Mesothelial cell of epicardium (in vitro differentiated cells): ENCODE measurements at regions not wholly inside any gene's neighbourhood (a gene's known extent, or its start where the extent isn't known, plus 50 kb on each side); places are given as distances from the start of the nearest gene placed in this dataset.
A peak's percentile ranks its signal among the peaks of the same experiment; 100 is the strongest.

Source experiments
- DNase-seq, 2 experiments: peaks; one replicate each; pipeline ENCODE4 v3.0.0; 2021; ENCODE audit warnings: low spot score in 2 of 2; ENCODE audit not compliant: unreplicated experiment in 2 of 2
- H3K27ac Mint-ChIP-seq: 2 replicates; pipeline ENCODE4 v1.8.0; 2021; ENCODE audit warnings: mixed read lengths
- H3K27me3 Mint-ChIP-seq: 2 replicates; pipeline ENCODE4 v1.8.0; 2021; ENCODE audit warnings: low read depth, mixed read lengths
- H3K36me3 Mint-ChIP-seq: 2 replicates; pipeline ENCODE4 v1.8.0; 2021; ENCODE audit warnings: mixed read lengths
- H3K4me1 Mint-ChIP-seq: 2 replicates; pipeline ENCODE4 v1.8.0; 2021; ENCODE audit warnings: mixed read lengths
- H3K4me3 Mint-ChIP-seq: 2 replicates; pipeline ENCODE4 v1.8.0; 2021; ENCODE audit warnings: mild to moderate bottlenecking, moderate library complexity, mixed read lengths
- H3K9me3 Mint-ChIP-seq: 2 replicates; pipeline ENCODE4 v1.8.0; 2021; ENCODE audit warnings: mixed read lengths
- TF ChIP-seq, protein P1 (sequence below): fragments of 200-600 bp; sonication (generic); IDR thresholded peaks from one replicate; pipeline ENCODE4 v1.5.0; 2021; ENCODE audit warnings: antibody characterized with exemption; ENCODE audit not compliant: unreplicated experiment

DNA sequence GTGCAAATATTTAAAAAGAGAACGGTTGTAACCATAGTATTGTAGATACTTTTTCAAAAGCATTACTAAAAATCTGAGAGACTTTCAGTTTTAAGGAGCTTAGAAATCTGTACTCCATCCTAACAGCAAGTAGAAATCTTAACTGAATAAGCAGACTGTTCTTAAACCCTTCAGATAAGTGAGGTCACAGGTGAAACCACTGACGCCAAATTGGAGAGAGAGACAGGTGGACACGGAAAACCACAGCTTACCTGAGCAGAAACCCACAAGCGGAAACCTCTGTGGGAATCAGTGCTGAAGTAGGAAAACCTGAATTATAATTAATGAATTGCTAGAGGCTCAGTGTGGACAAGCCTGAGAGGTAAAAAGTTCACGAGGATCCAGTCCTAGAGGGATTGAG, 959.4 kb upstream of the CELF4 start:
- no peak for DNase-seq
- H3K27ac Mint-ChIP-seq, result no peak overlapping the region
- no peaks in the 10 kb centered on the region for H3K36me3 Mint-ChIP-seq
- peaks cover 12% of the 10 kb centered on the region for H3K9me3 Mint-ChIP-seq
- H3K4me1 Mint-ChIP-seq, result peaks cover 33% of the 10 kb centered on the region
- TF ChIP-seq, protein P1, sequence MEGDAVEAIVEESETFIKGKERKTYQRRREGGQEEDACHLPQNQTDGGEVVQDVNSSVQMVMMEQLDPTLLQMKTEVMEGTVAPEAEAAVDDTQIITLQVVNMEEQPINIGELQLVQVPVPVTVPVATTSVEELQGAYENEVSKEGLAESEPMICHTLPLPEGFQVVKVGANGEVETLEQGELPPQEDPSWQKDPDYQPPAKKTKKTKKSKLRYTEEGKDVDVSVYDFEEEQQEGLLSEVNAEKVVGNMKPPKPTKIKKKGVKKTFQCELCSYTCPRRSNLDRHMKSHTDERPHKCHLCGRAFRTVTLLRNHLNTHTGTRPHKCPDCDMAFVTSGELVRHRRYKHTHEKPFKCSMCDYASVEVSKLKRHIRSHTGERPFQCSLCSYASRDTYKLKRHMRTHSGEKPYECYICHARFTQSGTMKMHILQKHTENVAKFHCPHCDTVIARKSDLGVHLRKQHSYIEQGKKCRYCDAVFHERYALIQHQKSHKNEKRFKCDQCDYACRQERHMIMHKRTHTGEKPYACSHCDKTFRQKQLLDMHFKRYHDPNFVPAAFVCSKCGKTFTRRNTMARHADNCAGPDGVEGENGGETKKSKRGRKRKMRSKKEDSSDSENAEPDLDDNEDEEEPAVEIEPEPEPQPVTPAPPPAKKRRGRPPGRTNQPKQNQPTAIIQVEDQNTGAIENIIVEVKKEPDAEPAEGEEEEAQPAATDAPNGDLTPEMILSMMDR, result no peak
- H3K27me3 Mint-ChIP-seq, result no peaks in the 10 kb centered on the region
- no peak overlapping the region for H3K4me3 Mint-ChIP-seq

DNA sequence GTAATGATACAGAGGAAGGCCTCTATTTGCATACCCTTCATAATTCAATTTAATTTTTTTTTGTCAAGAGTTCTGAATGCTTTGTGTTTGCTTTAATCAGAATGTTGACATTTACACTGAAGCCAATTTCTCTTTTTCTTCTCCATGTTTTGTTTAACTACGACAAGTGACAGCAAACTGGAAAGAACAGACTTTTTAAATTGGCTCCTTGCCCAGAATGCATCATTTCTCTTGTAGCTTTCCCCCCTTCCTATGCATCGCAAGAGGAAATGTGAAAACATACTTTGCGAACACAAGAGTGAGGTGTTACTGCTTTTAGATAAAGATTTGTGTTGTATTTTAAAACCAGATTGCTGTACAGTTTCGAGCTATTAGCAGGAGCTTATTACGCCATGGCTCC, 955.2 kb upstream of the CELF4 start:
- Mint-ChIP-seq H3K36me3 (no peaks in the 10 kb centered on the region), H3K27me3 (no peaks in the 10 kb centered on the region), H3K4me1 (peaks cover 42% of the 10 kb centered on the region), H3K4me3 (no peak overlapping the region), H3K27ac (peak overlapping the region; percentile 76), H3K9me3 (peaks cover 4% of the 10 kb centered on the region)
- no peak for DNase-seq
- TF ChIP-seq, protein P1, result no peak

DNA sequence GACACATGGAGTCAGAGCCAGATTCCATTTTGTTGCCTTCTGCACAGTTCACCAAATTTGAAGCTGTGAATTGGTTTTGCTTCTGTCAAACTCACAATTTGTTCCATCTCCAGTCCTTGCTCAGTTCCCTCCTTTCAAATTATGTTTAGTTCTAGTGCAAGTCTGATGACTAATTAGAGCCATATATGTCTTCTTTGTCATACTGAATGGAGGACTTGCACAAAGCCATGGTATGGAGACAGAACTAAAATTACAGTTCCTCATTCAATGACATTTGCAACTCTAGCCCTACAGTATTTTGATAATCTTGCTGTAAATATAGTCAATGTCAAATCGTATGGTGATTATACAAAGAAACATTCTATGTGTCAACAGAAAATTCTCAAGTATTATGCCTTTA, 936.9 kb upstream of the CELF4 start:
- Mint-ChIP-seq H3K4me1 (no peaks in the 10 kb centered on the region), H3K27me3 (no peaks in the 10 kb centered on the region), H3K27ac (no peak overlapping the region), H3K36me3 (no peaks in the 10 kb centered on the region), H3K9me3 (peaks cover 3% of the 10 kb centered on the region), H3K4me3 (no peak overlapping the region)
- TF ChIP-seq, protein P1, result no peak
- DNase-seq, result no peak

DNA sequence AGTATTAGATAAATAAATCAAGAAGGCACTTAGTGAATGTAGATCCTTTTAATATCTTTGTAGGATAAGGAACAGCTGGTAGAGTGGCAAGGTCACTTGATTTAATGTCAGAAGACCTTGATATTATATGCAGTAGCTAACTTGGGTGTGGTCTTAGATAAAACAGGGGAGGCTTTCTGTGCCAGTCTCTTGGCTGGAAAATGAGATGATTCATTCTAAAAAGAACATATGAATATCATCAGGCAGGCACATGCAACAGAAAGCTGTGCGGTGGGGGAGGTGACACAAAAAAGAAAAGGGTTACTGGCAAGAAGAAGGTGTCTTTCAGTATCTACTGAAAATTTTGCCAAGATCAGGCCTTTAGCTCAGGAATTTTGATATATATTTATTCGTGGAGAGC, 931.7 kb upstream of the CELF4 start:
- Mint-ChIP-seq H3K27me3 (no peaks in the 10 kb centered on the region), H3K4me3 (no peak overlapping the region), H3K9me3 (peaks cover 3% of the 10 kb centered on the region), H3K27ac (no peak overlapping the region), H3K36me3 (no peaks in the 10 kb centered on the region), H3K4me1 (peaks cover 6% of the 10 kb centered on the region)
- no peak for DNase-seq
- TF ChIP-seq, protein P1, result no peak

DNA sequence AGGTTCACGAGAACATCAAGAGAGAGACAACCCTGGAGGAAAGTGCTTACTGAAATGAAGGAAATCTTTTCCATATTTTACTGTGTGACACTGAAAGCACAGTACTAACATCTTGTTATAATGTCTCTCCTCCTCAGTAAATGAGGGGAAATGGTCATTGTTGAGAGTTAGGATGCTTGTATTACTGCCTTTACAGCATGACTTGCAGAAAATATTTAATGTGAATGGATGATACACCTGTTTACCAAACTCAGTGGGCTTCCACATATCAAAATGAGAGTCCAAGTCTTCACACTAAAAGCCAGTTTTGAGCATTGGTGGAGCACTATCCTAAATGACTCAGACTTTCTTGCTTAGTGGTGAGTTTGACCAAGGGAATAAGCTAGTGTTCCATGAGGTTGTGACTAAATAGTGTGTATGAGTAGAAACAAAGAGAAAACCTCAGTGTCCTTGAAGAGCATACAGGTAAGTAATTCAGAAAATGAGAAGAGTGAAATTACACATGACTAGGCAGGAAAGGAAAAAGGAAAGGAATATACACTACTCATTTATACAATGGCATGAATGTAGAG, 930.7 kb upstream of the CELF4 start:
- peaks cover 3% of the 10 kb centered on the region for H3K9me3 Mint-ChIP-seq
- TF ChIP-seq, protein P1, result no peak
- H3K27ac Mint-ChIP-seq, result no peak overlapping the region
- no peak for DNase-seq
- H3K27me3 Mint-ChIP-seq, result no peaks in the 10 kb centered on the region
- H3K4me3 Mint-ChIP-seq, result no peak overlapping the region
- peaks cover 6% of the 10 kb centered on the region for H3K4me1 Mint-ChIP-seq
- no peaks in the 10 kb centered on the region for H3K36me3 Mint-ChIP-seq

DNA sequence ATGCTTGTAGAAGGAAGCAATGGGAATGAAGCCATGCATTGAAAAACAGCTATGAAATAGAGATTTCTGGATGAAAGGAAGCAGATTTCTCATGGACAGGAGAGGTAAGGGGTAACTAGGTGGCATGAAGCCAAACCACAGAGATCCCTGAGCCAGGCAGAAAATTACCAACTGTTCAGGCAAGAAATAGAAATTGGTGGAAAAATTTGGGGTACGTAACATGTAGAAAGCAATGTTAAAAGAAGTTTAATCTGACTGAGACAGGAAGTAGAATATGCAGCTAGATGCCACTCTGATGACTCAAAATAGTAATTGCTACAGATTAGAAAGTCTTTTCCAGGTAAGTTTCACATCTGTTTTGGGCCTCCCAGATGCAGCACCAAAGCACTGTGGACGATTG, 928.5 kb upstream of the CELF4 start:
- Mint-ChIP-seq H3K9me3 (no peaks in the 10 kb centered on the region), H3K4me1 (peaks cover 6% of the 10 kb centered on the region), H3K27ac (no peak overlapping the region), H3K4me3 (no peak overlapping the region), H3K27me3 (no peaks in the 10 kb centered on the region), H3K36me3 (no peaks in the 10 kb centered on the region)
- TF ChIP-seq, protein P1, result no peak
- DNase-seq, result no peak
